ENCODE measurements at regions not wholly inside any gene's neighbourhood (a gene's known extent, or its start where the extent isn't known, plus 50 kb on each side); places are given as distances from the start of the nearest gene placed in this dataset.
A peak's percentile ranks its signal among the peaks of the same experiment; 100 is the strongest.

DNA sequence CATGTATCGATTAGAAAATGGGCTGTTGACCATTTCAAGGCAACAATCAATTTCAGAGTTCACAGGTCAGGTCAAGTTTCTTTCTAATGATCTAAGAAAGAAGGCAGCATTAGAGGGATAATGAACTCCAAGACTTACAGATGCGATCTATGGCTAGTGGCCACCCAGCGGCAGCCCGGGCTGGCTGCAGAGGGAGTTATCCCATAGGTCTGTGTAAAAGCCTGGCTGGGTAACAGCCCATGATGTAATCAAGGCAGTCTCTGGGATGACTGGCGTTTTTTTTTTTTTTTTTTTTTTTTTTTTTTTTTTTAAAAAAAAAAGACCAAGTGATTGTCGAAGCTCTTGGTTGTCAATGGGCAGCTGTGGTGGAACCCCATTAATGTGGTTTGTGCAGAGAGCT lies 171.1 kb upstream of the SKOR2 start:
- H3K27me3 ChIP-seq (replicated peaks; ENCODE audit: control insufficient read depth, insufficient read depth, low read length), result 0 out of 2 replicates have a peak, but pooled peaks cover 1% of the 10 kb centered on the region
- no peak for DNase-seq (ENCODE audit: extremely low read depth, insufficient read length)
- H3K36me3 ChIP-seq (ENCODE audit: control insufficient read depth, insufficient read depth, low read length), result no peaks in the 10 kb centered on the region
- TF ChIP-seq, protein P1, sequence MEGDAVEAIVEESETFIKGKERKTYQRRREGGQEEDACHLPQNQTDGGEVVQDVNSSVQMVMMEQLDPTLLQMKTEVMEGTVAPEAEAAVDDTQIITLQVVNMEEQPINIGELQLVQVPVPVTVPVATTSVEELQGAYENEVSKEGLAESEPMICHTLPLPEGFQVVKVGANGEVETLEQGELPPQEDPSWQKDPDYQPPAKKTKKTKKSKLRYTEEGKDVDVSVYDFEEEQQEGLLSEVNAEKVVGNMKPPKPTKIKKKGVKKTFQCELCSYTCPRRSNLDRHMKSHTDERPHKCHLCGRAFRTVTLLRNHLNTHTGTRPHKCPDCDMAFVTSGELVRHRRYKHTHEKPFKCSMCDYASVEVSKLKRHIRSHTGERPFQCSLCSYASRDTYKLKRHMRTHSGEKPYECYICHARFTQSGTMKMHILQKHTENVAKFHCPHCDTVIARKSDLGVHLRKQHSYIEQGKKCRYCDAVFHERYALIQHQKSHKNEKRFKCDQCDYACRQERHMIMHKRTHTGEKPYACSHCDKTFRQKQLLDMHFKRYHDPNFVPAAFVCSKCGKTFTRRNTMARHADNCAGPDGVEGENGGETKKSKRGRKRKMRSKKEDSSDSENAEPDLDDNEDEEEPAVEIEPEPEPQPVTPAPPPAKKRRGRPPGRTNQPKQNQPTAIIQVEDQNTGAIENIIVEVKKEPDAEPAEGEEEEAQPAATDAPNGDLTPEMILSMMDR (IDR thresholded peaks at IDR 0.05; ENCODE audit: insufficient read depth, low read length, poor library complexity, severe bottlenecking), result no peak
- H3K4me3 ChIP-seq (replicated peaks; ENCODE audit: low read depth, low read length), result no peak overlapping the region

DNA sequence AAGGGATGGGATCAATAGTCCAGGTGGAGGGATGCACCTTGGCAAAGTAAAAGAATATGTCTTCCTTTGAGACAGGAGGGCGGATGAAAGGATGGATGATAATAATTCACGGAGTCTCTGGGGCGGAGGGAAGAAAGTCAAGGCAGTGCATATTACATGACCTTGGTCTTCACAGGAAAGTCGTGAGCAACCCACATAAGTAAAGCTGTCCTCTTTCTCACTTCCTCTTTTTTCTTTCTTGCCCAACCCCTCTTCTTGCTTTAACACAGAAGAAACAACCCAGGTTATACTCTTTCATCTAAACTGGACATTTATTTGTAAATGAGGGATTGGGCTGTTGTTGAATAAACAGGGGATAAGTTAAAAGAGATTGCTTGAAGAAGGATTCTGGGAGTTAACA lies 168.7 kb upstream of the SKOR2 start:
- peak; percentile 6 for DNase-seq (ENCODE audit: extremely low read depth, insufficient read length)
- peaks cover 1% of the 10 kb centered on the region; the same call in 1 of the 2 replicates for H3K27me3 ChIP-seq (replicated peaks; ENCODE audit: control insufficient read depth, insufficient read depth, low read length)
- TF ChIP-seq, protein P1 (IDR thresholded peaks at IDR 0.05; ENCODE audit: insufficient read depth, low read length, poor library complexity, severe bottlenecking), result no peak
- H3K36me3 ChIP-seq (ENCODE audit: control insufficient read depth, insufficient read depth, low read length), result no peaks in the 10 kb centered on the region
- H3K4me3 ChIP-seq (replicated peaks; ENCODE audit: low read depth, low read length), result no peak overlapping the region

DNA sequence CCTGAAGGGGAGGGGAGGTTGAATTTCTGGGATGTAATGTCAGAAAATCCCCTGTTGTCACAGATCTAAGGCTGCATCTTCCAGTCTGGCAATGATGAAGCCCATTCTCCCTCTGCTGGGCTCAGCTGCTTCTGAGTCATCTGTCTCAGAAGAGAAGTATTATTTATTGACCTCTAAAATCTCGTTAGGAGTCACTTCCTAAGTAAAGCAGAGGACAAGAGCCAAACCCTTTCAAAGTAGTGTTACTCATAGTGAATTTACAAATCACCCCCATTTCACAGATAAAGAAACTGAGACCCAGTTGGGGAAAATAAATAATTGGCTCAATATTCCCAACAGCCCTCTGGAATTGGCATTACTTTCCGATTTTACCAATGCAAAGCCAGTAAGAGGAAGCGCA lies 167.3 kb upstream of the SKOR2 start:
- Histone ChIP-seq H3K36me3 (ENCODE audit: control insufficient read depth, insufficient read depth, low read length) (no peaks in the 10 kb centered on the region), H3K4me3 (replicated peaks; ENCODE audit: low read depth, low read length) (no peak overlapping the region), H3K27me3 (replicated peaks; ENCODE audit: control insufficient read depth, insufficient read depth, low read length) (peaks cover 1% of the 10 kb centered on the region; the same call in 1 of the 2 replicates)
- TF ChIP-seq, protein P1 (IDR thresholded peaks at IDR 0.05; ENCODE audit: insufficient read depth, low read length, poor library complexity, severe bottlenecking), result no peak
- DNase-seq (ENCODE audit: extremely low read depth, insufficient read length), result no peak

DNA sequence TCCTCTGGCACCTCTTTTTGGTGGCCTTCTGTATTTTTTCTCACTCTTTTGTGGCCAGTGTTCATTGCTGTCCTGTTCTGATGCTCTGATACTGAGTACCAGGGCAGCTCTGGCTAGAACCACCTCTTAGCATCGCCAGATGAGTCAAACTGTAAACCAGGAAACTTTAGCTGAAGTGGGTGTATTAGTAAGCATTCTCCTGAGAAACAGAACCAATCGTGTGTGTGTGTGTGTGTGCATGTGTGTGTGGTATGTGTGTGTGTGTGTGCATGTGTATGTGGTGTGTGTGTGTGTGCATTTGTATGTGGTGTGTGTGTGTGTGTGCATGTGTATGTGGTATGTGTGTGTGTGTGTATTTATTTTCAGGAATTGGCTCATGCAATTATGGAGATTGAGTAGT lies 166.3 kb upstream of the SKOR2 start:
- no peak overlapping the region for H3K4me3 ChIP-seq (replicated peaks; ENCODE audit: low read depth, low read length)
- H3K36me3 ChIP-seq (ENCODE audit: control insufficient read depth, insufficient read depth, low read length), result no peaks in the 10 kb centered on the region
- TF ChIP-seq, protein P1 (IDR thresholded peaks at IDR 0.05; ENCODE audit: insufficient read depth, low read length, poor library complexity, severe bottlenecking), result no peak
- DNase-seq (ENCODE audit: extremely low read depth, insufficient read length), result no peak
- H3K27me3 ChIP-seq (replicated peaks; ENCODE audit: control insufficient read depth, insufficient read depth, low read length), result peaks cover 1% of the 10 kb centered on the region

DNA sequence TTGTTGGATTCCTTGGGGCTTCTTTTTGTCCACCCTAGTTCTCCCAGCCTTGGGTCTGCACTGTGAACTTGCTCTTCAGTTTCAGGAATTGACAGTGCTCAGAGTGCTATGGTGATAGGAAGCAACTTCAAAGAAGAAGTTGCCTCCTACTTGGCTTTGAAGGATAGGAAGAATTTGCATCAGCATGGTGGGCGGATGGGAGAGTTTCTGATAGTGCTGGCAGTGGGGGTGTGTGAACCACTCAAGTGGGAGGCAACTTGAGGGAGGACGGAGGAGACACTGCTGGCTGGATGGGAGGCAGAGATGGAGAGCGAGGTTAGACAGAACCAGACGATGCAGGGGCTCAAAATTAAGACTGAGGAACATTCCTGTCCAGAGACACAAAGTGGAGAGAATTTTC lies 164.4 kb upstream of the SKOR2 start:
- no peak for DNase-seq (ENCODE audit: extremely low read depth, insufficient read length)
- Histone ChIP-seq H3K27me3 (replicated peaks; ENCODE audit: control insufficient read depth, insufficient read depth, low read length) (peaks cover 1% of the 10 kb centered on the region), H3K4me3 (replicated peaks; ENCODE audit: low read depth, low read length) (no peak overlapping the region), H3K36me3 (ENCODE audit: control insufficient read depth, insufficient read depth, low read length) (no peaks in the 10 kb centered on the region)
- TF ChIP-seq, protein P1 (IDR thresholded peaks at IDR 0.05; ENCODE audit: insufficient read depth, low read length, poor library complexity, severe bottlenecking), result no peak

DNA sequence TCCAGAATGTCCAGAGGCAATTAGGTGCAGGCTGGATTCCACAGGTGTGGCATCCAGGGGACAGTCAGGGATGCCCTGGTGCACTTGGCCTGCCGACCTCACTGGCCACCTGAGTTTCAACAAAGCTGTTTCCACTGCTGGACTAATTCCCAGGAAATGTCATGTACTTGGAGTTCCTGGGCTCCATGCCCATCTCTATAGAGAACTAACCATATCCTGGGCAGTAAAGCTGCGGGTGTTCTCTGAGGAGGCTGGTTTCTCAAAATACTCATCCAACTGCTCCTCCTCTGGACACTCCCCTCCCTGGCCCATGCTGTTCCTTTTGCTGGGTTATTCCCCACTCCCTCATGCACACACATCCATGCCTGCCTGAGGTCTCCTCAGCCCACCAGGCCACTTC lies 161.9 kb upstream of the SKOR2 start:
- TF ChIP-seq, protein P1 (IDR thresholded peaks at IDR 0.05; ENCODE audit: insufficient read depth, low read length, poor library complexity, severe bottlenecking), result no peak
- Histone ChIP-seq H3K4me3 (replicated peaks; ENCODE audit: low read depth, low read length) (no peak overlapping the region), H3K36me3 (ENCODE audit: control insufficient read depth, insufficient read depth, low read length) (no peaks in the 10 kb centered on the region), H3K27me3 (replicated peaks; ENCODE audit: control insufficient read depth, insufficient read depth, low read length) (peaks cover 2% of the 10 kb centered on the region)
- no peak for DNase-seq (ENCODE audit: extremely low read depth, insufficient read length)
